ENCODE measurements at regions not wholly inside any gene's neighbourhood (a gene's known extent, or its start where the extent isn't known, plus 50 kb on each side); places are given as distances from the start of the nearest gene placed in this dataset.

- TF ChIP-seq EZH2 (IDR thresholded peaks at IDR 0.05; ENCODE audit: low read depth) = no peak
- no peak for TF ChIP-seq CTCF (conservative IDR thresholded peaks at IDR 0.05)
Observed at GRCh38 chr2:217386041-217386440, 526.2 kb upstream of the TNP1 start.

All from PC-9 (cell line).